Esophagus squamous epithelium (tissue), 4 donors: ENCODE measurements at regions not wholly inside any gene's neighbourhood (a gene's known extent, or its start where the extent isn't known, plus 50 kb on each side); places are given as distances from the start of the nearest gene placed in this dataset.

Experiments
- POLR2A ChIP-seq, 4 donors: fragments of 450-650 bp; IDR thresholded peaks; one replicate each; pipeline ENCODE4 v1.6.1; 2017; ENCODE audit warnings: antibody characterized with exemption in 4 of 4, mild to moderate bottlenecking in 4 of 4, moderate library complexity in 3 of 4
- TF ChIP-seq, protein P1 (sequence below), 6 experiments: fragments of 450-650 bp in 4 of 6; fragments of 200-600 bp in 2 of 6; sonication (generic) in 2 of 6; IDR thresholded peaks; one replicate each; pipeline ENCODE4 v1.5.1; 2016 to 2019; ENCODE audit warnings: antibody characterized with exemption in 6 of 6, mild to moderate bottlenecking in 4 of 6, moderate library complexity in 4 of 6

- TF ChIP-seq, protein P1, sequence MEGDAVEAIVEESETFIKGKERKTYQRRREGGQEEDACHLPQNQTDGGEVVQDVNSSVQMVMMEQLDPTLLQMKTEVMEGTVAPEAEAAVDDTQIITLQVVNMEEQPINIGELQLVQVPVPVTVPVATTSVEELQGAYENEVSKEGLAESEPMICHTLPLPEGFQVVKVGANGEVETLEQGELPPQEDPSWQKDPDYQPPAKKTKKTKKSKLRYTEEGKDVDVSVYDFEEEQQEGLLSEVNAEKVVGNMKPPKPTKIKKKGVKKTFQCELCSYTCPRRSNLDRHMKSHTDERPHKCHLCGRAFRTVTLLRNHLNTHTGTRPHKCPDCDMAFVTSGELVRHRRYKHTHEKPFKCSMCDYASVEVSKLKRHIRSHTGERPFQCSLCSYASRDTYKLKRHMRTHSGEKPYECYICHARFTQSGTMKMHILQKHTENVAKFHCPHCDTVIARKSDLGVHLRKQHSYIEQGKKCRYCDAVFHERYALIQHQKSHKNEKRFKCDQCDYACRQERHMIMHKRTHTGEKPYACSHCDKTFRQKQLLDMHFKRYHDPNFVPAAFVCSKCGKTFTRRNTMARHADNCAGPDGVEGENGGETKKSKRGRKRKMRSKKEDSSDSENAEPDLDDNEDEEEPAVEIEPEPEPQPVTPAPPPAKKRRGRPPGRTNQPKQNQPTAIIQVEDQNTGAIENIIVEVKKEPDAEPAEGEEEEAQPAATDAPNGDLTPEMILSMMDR (IDR thresholded peaks at IDR 0.05) = no peak
- no peak for TF ChIP-seq POLR2A (IDR thresholded peaks at IDR 0.05)
Measured at GRCh38 chrX:109812236-109812635, 79.2 kb upstream of the ACSL4 start.
